ENCODE measurements at regions not wholly inside any gene's neighbourhood (a gene's known extent, or its start where the extent isn't known, plus 50 kb on each side); places are given as distances from the start of the nearest gene placed in this dataset.

DNA sequence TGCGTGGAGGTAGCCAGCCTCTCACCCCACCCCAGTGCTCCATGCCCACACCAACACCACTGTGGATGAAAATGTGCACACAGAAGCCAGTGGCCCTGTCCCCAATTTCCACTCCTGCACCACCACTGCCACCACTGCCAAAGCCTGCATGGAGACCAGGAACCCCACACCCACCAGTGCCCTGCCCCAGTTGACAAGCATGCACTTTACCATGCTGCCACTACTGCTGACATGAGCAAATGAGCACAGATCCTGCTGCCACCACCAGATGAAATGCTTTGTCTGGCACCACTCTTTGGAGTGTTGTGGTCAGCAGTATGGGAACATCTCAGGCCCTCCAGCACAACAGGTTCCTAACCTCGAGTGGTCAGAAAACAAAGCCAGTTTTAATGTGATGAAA is 104.1 kb downstream of the ATXN7L3B start:
- Histone ChIP-seq H3K27ac (no peak overlapping the region), H3K4me3 (no peak overlapping the region)
- no peak for TF ChIP-seq CTCF (IDR thresholded peaks at IDR 0.05)
- DNase-seq (ENCODE audit: low spot score) = no peak

DNA sequence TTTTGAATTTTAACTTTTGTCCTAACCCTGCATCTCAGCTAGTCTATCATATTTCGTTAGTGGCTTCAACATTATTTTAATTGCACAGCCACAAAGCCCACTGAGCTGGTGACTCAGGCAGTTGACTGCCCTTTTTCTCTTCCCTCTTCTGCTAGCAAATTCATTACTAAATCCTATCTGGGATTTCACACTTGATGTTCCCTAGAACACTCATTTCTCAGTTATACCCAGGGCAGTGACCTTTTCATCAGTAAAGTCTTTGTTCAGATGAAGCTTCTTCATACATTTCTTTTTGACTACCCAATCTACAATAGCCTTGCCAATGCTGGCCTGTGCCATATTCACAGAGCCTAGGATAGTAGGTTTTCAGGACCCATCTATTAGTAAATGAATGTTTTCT is 107.0 kb downstream of the ATXN7L3B start:
- H3K27ac ChIP-seq = no peak overlapping the region
- H3K4me3 ChIP-seq = no peak overlapping the region
- DNase-seq (ENCODE audit: low spot score) = no peak
- no peak for TF ChIP-seq CTCF (IDR thresholded peaks at IDR 0.05)

DNA sequence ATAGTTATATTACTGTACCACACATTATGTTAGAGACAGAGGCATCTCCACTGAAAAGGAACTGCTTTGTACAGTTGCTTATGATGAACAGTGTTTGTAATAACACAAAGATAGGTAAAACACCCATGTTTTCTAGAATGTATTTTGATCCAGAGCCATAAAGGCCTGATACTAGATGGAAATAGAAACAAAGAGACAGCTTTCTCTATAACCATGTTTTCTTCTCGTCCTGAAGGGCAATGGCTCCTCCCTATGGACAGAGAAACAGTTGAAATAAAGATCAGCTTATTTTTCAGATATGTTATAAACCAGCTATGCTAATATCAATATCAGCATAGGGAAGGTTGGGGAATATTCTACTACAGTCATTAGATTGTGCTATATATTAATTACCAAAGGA is 109.2 kb downstream of the ATXN7L3B start:
- no peak overlapping the region for H3K4me3 ChIP-seq
- no peak overlapping the region for H3K27ac ChIP-seq
- no peak for TF ChIP-seq CTCF (IDR thresholded peaks at IDR 0.05)
- DNase-seq (ENCODE audit: low spot score) = no peak

DNA sequence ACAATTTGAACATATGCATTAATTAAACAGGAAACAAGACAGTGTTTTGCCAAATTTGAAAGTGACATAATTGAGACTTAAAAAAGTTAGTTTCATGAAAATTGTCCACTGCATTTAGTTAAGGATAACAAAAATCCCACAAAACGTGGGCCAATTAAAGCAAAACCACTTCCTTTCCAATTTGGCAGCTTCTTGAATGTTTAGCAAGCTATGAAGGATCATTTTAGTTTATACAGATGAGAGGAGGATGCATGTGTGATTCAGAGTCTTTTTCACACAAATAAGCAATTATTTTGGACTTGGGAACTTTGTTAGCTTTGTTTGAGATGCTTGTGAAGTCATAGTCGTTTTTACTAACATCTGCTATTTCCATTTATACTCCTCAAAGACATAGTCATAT is 109.6 kb downstream of the ATXN7L3B start:
- Histone ChIP-seq H3K27ac (no peak overlapping the region), H3K4me3 (no peak overlapping the region)
- no peak for TF ChIP-seq CTCF (IDR thresholded peaks at IDR 0.05)
- DNase-seq (ENCODE audit: low spot score) = no peak

DNA sequence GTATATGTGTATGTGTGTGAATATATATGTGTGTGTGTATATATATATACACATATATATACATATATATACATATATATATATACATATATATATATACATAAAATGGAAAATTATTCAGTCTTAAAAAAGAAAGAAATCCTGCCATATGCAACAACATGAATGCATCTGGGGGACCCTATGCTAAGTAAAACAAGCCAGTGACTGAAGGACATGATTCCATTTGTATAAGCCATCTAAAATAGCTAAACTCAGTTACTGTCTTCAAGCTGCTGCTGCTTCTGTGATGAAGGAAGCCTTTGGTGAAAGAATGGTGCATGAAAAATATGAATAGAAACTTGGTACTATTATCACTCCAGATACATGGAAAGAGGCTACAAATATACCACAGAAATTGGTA is 118.6 kb downstream of the ATXN7L3B start:
- DNase-seq (ENCODE audit: low spot score) = no peak
- Histone ChIP-seq H3K4me3 (no peak overlapping the region), H3K27ac (no peak overlapping the region)
- TF ChIP-seq CTCF (IDR thresholded peaks at IDR 0.05) = no peak

GRCh38 chr12:74660442-74660841 is 122.8 kb downstream of the ATXN7L3B start:
- DNase-seq (ENCODE audit: low spot score) = no peak
- TF ChIP-seq CTCF (IDR thresholded peaks at IDR 0.05) = no peak
- Histone ChIP-seq H3K27ac (no peak overlapping the region), H3K4me3 (no peak overlapping the region)

DNA sequence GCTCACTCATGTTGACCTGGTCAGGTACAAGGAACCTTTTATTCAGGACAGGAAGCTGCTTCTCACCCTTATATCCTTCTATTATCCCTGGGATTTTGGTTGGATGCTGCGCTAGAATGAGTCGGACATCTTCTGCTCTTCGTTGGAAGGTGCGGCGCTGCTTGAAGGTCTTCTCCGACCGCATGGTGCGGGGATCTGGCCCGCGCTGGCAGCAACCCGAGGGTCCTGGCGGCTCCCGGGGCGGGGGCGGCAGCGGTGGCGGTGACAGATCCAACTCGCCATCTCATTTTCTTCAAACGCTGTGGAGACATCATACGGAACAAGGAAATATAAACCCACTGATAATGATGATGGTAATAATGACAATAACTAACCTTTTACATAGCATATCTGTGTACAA is 126.3 kb downstream of the ATXN7L3B start:
- Histone ChIP-seq H3K27ac (no peak overlapping the region), H3K4me3 (no peak overlapping the region)
- no peak for DNase-seq (ENCODE audit: low spot score)
- TF ChIP-seq CTCF (IDR thresholded peaks at IDR 0.05) = no peak

Data from coronary artery (tissue), 2 donors.